Caco-2 (cell line): ENCODE measurements at regions not wholly inside any gene's neighbourhood (a gene's known extent, or its start where the extent isn't known, plus 50 kb on each side); places are given as distances from the start of the nearest gene placed in this dataset.
"Not testable (repeated sequence)": the region's sequence is repeated elsewhere in the genome, so short reads cannot be mapped to it uniquely, and the experiment has no call there.

Experiments
- BruUV-seq: library from RNA; stranded (reverse); fragments of 400-500 nt; replicated peaks from 2 replicates; lab custom pipeline; 2021; lab: Mats Ljungman, UMichigan
- CTCF ChIA-PET: fragments of 300-600 bp; sonication (Branson Sonifier 250); formaldehyde crosslinking; loops from one replicate; lab custom pipeline; 2022; ENCODE audit warnings: antibody characterized with exemption; lab: Charles Lee
- POLR2A ChIA-PET: fragments of 300-600 bp; sonication (Branson Sonifier 250); formaldehyde crosslinking; loops from one replicate; lab custom pipeline; 2022; ENCODE audit warnings: antibody characterized with exemption; lab: Charles Lee
- DNase-seq, 2 experiments: peaks; one replicate each; pipeline versions ENCODE4 v3.0.0 to v3.0.0-alpha.2; 2020 to 2022
- H3K27me3 ChIP-seq: replicated peaks from 2 replicates; pipeline ENCODE4 v1.6.0; 2011; ENCODE audit warnings: low read length; ENCODE audit not compliant: control insufficient read depth, insufficient read depth
- H3K36me3 ChIP-seq: 2 replicates; pipeline ENCODE4 v1.5.1; 2011; ENCODE audit warnings: low read length; ENCODE audit not compliant: control insufficient read depth, insufficient read depth
- H3K4me1 ChIP-seq: fragments of 250-450 bp; sonication (Bioruptor Pico); 2 replicates; pipeline ENCODE4 v1.5.1; 2020; ENCODE audit warnings: mild to moderate bottlenecking
- H3K4me3 ChIP-seq: 2 replicates; pipeline ENCODE4 v1.5.1; 2011; ENCODE audit warnings: low read depth, mild to moderate bottlenecking, control low read depth, low read length
- H3K9me3 ChIP-seq: fragments of 250-450 bp; sonication (Bioruptor Pico); 2 replicates; pipeline ENCODE4 v1.5.1; 2020; ENCODE audit warnings: mild to moderate bottlenecking, moderate library complexity
- H3K27ac Mint-ChIP-seq: one replicate; pipeline ENCODE4 v1.8.0; 2022; ENCODE audit warnings: mixed read lengths; ENCODE audit not compliant: unreplicated experiment
- H3K27me3 Mint-ChIP-seq: one replicate; pipeline ENCODE4 v1.8.0; 2022; ENCODE audit warnings: mixed read lengths; ENCODE audit not compliant: insufficient read depth, unreplicated experiment
- H3K36me3 Mint-ChIP-seq: one replicate; pipeline ENCODE4 v1.8.0; 2022; ENCODE audit warnings: mild to moderate bottlenecking, mixed read lengths; ENCODE audit not compliant: insufficient read depth, unreplicated experiment
- H3K4me1 Mint-ChIP-seq: one replicate; pipeline ENCODE4 v1.8.0; 2022; ENCODE audit warnings: low read depth, mixed read lengths; ENCODE audit not compliant: unreplicated experiment
- H3K4me3 Mint-ChIP-seq: one replicate; pipeline ENCODE4 v1.8.0; 2022; ENCODE audit warnings: mild to moderate bottlenecking, moderate library complexity, mixed read lengths; ENCODE audit not compliant: unreplicated experiment
- H3K9me3 Mint-ChIP-seq: one replicate; pipeline ENCODE4 v1.8.0; 2022; ENCODE audit warnings: mixed read lengths; ENCODE audit not compliant: unreplicated experiment
- CTCF ChIP-seq, 2 experiments: fragments of 200-600 bp in 1 of 2; IDR thresholded peaks; 1 replicate in 1 of 2; 2 replicates in 1 of 2; pipeline versions ENCODE4 v1.5.1 to v1.8.0; 2011 to 2022; ENCODE audit warnings: antibody characterized with exemption in 1 of 2, control low read depth in 1 of 2, inconsistent platforms in 1 of 2, low read depth in 1 of 2, low read length in 1 of 2, mild to moderate bottlenecking in 1 of 2, moderate library complexity in 1 of 2; ENCODE audit not compliant: insufficient read depth in 1 of 2, severe bottlenecking in 1 of 2, unreplicated experiment in 1 of 2
- intact Hi-C: fragments of 100-400 bp; cut with micrococcal nuclease; formaldehyde crosslinking; loops from one replicate; pipeline ENCODE4 v1.10.0; 2022; ENCODE audit not compliant: unreplicated experiment

- H3K36me3 ChIP-seq, result no peaks in the 10 kb centered on the region
- H3K4me3 ChIP-seq, result no peak overlapping the region
- Mint-ChIP-seq H3K36me3 (no peaks in the 10 kb centered on the region), H3K27me3 (no peaks in the 10 kb centered on the region), H3K4me1 (no peaks in the 10 kb centered on the region), H3K4me3 (no peak overlapping the region), H3K9me3 (no peaks in the 10 kb centered on the region), H3K27ac (no peak overlapping the region)
- DNase-seq, result no peak
- H3K9me3 ChIP-seq, result no peaks in the 10 kb centered on the region
- CTCF ChIA-PET, result no interaction called here
- POLR2A ChIA-PET, result no interaction called here
- no peaks in the 10 kb centered on the region; the same call in 1 of the 2 replicates for H3K27me3 ChIP-seq
- H3K4me1 ChIP-seq, result no peaks in the 10 kb centered on the region
- no peak for TF ChIP-seq CTCF (IDR thresholded peaks at IDR 0.05; ENCODE audit: insufficient read depth in 1 of 2, low read depth in 1 of 2, low read length in 1 of 2, severe bottlenecking in 1 of 2, unreplicated experiment in 1 of 2)
- BruUV-seq, result no TSS peak
- intact Hi-C loops, result no loop called here
These were observed 130.4 kb upstream of the MEOX2 start for GRCh38 chr7:15816835-15817426.

GRCh38 chr7:15813448-15813847 is 127.0 kb upstream of the MEOX2 start:
- Mint-ChIP-seq H3K36me3 (no peaks in the 10 kb centered on the region), H3K4me3 (no peak overlapping the region), H3K27me3 (no peaks in the 10 kb centered on the region), H3K4me1 (no peaks in the 10 kb centered on the region), H3K27ac (no peak overlapping the region), H3K9me3 (peaks cover 11% of the 10 kb centered on the region)
- Histone ChIP-seq H3K27me3 (no peaks in the 10 kb centered on the region; the same call in 1 of the 2 replicates), H3K4me3 (no peak overlapping the region), H3K4me1 (no peaks in the 10 kb centered on the region), H3K36me3 (no peaks in the 10 kb centered on the region), H3K9me3 (no peaks in the 10 kb centered on the region)
- no TSS peak for BruUV-seq
- no peak for TF ChIP-seq CTCF (IDR thresholded peaks at IDR 0.05; ENCODE audit: insufficient read depth in 1 of 2, low read depth in 1 of 2, low read length in 1 of 2, severe bottlenecking in 1 of 2, unreplicated experiment in 1 of 2)
- no peak for DNase-seq
- ChIA-PET POLR2A (no interaction called here), CTCF (no interaction called here)
- intact Hi-C loops, result no loop called here

- DNase-seq, BruUV-seq, CTCF ChIA-PET, H3K4me1 ChIP-seq, H3K4me3 ChIP-seq, H3K4me3 Mint-ChIP-seq, H3K27me3 ChIP-seq, H3K36me3 ChIP-seq, POLR2A ChIA-PET, H3K9me3 ChIP-seq, H3K36me3 Mint-ChIP-seq, H3K27me3 Mint-ChIP-seq, H3K4me1 Mint-ChIP-seq, H3K27ac Mint-ChIP-seq, intact Hi-C loops: not testable (repeated sequence)
- H3K9me3 Mint-ChIP-seq, result peaks cover 11% of the 10 kb centered on the region
These were observed 123.9 kb upstream of the MEOX2 start for GRCh38 chr7:15810383-15810782.

GRCh38 chr7:15809936-15810335 is 123.5 kb upstream of the MEOX2 start:
- H3K27me3 Mint-ChIP-seq, H3K4me1 Mint-ChIP-seq, CTCF ChIA-PET, intact Hi-C loops, H3K27ac Mint-ChIP-seq, H3K4me3 ChIP-seq, H3K9me3 ChIP-seq, H3K4me1 ChIP-seq, H3K36me3 Mint-ChIP-seq, DNase-seq, H3K27me3 ChIP-seq, POLR2A ChIA-PET, H3K4me3 Mint-ChIP-seq, H3K36me3 ChIP-seq, BruUV-seq: not testable (repeated sequence)
- H3K9me3 Mint-ChIP-seq, result peaks cover 11% of the 10 kb centered on the region
